ENCODE measurements at regions not wholly inside any gene's neighbourhood (a gene's known extent, or its start where the extent isn't known, plus 50 kb on each side); places are given as distances from the start of the nearest gene placed in this dataset.

GRCh38 chr14:62364161-62364560 lies 601.9 kb downstream of the SNAPC1 start:
- ATAC-seq (no peak), DNase-seq (ENCODE audit: low spot score) (no peak)

- ATAC-seq (no peak), DNase-seq (ENCODE audit: low spot score) (no peak)
Observed at GRCh38 chr14:62364800-62365280, 602.6 kb downstream of the SNAPC1 start.

DNA sequence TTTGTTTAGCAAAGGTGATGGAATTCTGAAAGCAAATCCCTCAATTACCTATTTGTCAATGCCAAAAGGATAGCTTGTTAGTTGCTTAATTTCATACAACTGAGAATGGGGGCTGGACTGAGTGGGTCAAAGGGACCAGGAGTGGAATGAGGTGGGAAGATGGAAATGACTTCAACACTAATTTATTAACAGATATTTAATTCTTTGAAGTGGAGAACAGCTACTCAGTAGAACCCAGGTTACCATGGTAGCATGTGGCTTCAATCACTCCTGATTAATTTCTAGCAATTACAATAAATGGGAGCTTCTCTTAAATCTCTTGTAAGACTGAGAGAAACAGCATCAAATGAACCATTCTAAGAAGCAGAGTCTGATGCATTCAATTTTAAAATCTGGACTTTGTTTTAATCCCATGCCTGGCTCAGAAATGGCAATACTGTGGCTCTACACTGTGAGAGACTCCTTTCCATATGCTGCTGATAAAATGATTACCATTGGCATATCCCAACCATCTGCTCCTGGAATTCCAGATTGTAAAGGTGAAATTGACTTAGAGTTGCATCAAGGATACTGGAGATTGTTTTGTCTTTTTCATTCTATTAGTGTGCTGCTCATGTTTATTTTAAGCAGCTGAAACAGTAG lies 607.8 kb downstream of the SNAPC1 start:
- no peak for DNase-seq (ENCODE audit: low spot score)
- ATAC-seq: no peak

GRCh38 chr14:62373944-62374343 lies 611.7 kb downstream of the SNAPC1 start:
- DNase-seq (ENCODE audit: low spot score) (no peak), ATAC-seq (no peak)

DNA sequence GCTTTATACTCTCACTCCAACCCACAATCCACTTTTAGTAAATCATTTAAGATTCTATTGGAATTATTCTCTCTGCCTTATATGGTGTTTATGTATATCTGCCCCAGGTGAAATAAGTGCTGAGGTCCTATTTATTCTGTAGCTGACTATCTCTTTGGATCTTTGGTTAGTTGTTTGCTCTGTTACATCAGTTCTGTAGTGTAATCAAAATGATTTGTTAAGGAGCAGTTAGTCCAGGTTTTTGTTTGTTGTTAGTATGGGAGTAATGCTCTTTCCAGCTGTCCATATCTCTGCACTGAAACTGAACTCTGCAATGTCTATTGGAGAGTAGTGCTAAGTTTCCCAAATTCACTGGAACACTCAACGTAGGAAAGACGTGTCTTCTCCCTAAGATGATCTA lies 615.8 kb downstream of the SNAPC1 start:
- no peak for DNase-seq (ENCODE audit: low spot score)
- no peak for ATAC-seq

DNA sequence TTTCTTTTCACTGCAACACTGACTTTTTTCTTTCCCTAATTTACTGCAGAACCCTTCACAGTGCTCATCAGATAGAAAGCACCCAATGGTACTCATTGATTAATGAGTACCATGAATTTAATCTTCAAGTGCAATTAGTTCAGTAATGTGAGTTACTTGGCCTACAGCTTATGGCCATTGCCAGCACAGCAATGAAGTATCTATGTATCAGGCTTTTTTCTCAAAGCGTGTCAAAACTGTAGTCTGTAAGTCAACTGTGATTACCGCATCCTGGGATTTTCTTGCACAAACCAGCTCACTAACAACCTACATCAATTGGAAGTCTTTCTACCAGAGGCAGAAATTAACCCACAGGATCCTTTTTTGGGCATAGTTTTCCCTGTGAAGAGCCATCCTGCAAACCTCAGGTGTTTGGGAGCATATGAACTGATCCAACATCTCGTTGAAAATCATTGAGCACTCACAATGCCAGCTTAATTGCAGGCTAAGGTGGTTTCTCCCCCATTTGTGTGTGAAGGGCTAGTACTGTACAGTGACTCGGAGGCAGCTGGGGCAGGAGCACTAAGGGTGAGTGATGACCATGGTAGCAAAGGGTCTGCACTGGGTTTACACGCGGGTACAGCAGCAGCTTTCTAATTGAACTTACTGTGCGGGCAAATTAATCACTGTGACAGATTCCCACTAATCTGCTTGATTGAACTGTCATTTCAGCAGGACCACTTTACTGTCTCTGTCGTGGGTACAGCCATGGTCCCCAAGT lies 619.3 kb downstream of the SNAPC1 start:
- DNase-seq (ENCODE audit: low spot score) (no peak), ATAC-seq (no peak)

- DNase-seq (ENCODE audit: low spot score): no peak
- ATAC-seq: no peak
Observed at GRCh38 chr14:62409169-62409568, 636.1 kb downstream of the KCNH5 start.

DNA sequence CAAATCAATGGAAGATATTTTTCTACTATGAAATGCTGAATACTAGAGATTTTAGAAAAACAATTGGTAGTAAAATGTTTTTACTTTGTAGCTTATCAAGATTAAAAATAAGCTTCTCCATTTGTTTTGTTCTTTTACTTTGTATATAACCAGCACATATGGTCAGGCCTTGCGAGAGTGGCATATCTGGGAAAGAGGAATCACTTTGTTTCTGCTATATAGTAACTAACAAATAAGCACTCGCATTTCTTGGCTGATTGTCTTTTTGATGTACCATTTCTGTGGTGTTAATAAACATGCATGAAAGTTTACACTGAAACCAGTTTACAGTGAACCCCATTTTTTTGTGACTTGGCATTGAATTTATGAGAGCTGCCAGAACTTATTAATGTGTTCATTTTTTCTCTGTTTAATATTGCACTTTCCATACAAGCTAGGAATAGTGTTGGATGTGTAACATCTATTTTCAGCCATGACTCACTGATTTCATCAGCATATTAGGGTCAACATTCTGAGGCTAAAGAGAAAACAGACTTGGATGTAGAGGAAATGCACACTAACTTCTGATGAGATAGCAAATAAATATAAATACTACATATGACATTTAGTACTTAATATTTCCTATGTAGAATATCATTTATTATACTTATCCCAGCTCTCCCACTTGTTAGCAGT lies 635.5 kb downstream of the KCNH5 start:
- ATAC-seq (no peak), DNase-seq (ENCODE audit: low spot score) (no peak)

GRCh38 chr14:62420847-62421246 lies 624.4 kb downstream of the KCNH5 start:
- DNase-seq (ENCODE audit: low spot score): no peak
- ATAC-seq: no peak

GRCh38 chr14:62428429-62429203 lies 616.6 kb downstream of the KCNH5 start:
- ATAC-seq: no peak
- DNase-seq (ENCODE audit: low spot score): no peak

GRCh38 chr14:62429683-62430082 lies 615.6 kb downstream of the KCNH5 start:
- DNase-seq (ENCODE audit: low spot score) (no peak), ATAC-seq (no peak)

- ATAC-seq (no peak), DNase-seq (ENCODE audit: low spot score) (no peak)
Observed at GRCh38 chr14:62431496-62431895, 613.8 kb downstream of the KCNH5 start.

DNA sequence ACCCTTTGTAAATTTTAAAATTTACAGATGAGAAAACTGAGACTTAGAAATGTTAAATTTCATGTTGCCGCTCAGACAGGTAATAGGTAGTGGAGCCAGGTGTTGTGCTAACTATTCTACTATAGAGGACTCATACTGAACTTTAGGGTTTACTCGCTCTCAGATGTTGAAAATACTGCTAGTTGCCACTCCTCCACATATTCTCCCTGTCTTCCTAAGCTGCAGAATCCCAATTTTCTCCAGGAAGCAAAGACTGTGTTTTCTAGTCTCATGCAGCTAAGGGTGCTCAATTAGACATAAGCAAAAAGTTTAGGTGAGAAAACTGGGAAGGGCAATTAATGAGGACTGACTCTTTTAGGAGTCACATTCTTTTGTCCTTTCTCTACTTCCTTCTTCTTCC lies 612.3 kb downstream of the KCNH5 start:
- DNase-seq (ENCODE audit: low spot score) (no peak), ATAC-seq (no peak)

- no peak for ATAC-seq
- no peak for DNase-seq (ENCODE audit: low spot score)
Observed at GRCh38 chr14:62436261-62436660, 609.0 kb downstream of the KCNH5 start.

- DNase-seq (ENCODE audit: low spot score) (no peak), ATAC-seq (no peak)
Observed at GRCh38 chr14:62439210-62439609, 606.0 kb downstream of the KCNH5 start.

- DNase-seq (ENCODE audit: low spot score) (no peak), ATAC-seq (no peak)
Observed at GRCh38 chr14:62443796-62444195, 601.5 kb downstream of the KCNH5 start.

GRCh38 chr14:62445570-62445969 lies 599.7 kb downstream of the KCNH5 start:
- DNase-seq (ENCODE audit: low spot score) (no peak), ATAC-seq (no peak)

DNA sequence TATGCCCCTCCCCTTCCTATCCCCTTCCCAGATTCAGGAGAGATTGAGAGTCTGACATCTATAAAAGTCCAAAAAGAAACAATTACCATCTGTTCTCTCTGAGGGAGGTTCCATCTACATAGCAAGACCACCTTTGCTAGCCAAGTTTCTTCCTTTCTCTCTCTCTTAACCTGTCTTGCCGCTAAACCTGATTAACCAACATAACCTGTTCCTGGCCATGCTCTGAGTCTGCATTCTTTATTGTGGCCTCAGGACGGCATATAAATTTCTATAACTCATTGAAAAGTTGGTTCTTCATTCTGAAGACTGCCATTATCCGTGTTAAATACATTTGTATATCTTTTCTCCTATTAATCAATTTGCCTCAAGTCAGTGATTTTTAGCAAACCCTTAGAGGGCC lies 594.0 kb downstream of the KCNH5 start:
- no peak for DNase-seq (ENCODE audit: low spot score)
- no peak for ATAC-seq

DNA sequence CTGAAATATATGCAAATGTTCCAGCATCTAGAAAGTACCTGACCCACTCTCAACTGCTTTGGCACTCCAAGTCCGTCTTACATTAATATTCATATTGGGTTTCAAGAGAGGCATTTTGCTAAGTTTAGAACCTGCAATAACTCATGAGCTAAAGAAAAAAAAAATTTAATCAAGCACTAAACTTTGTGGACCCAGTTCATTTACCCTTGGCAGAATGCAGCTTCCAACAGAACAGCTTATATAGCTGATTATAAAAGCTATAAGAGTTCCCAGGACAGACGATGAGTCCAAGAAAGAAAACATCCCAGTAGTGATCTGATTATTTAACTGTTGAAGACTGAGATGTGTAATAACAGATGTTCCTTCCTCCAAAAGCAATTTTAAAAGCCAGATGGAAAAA lies 592.0 kb downstream of the KCNH5 start:
- no peak for ATAC-seq
- no peak for DNase-seq (ENCODE audit: low spot score)

GRCh38 chr14:62455446-62455845 lies 589.8 kb downstream of the KCNH5 start:
- DNase-seq (ENCODE audit: low spot score) (no peak), ATAC-seq (no peak)

DNA sequence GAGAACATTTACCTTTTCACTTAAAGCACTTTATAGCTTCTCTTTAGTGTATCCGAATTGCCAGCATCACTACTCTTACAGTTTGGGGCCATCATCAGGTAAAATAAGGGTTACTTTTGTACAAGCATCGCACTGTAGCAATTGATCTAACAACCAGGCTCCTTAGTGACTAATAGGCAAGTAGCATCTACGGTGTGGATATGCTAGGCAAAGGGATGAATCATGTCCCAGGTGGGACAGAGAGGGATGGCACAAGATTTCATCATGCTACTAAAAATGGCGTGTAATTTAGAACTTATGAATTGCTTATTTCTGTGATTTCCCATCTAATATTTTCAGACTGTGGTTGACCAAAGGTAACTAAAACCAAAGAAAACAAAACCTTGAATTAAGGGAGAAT lies 582.3 kb downstream of the KCNH5 start:
- no peak for ATAC-seq
- no peak for DNase-seq (ENCODE audit: low spot score)
